GM21526 (cell line): ENCODE measurements at regions not wholly inside any gene's neighbourhood (a gene's known extent, or its start where the extent isn't known, plus 50 kb on each side); places are given as distances from the start of the nearest gene placed in this dataset.
"Not testable (repeated sequence)": the region's sequence is repeated elsewhere in the genome, so short reads cannot be mapped to it uniquely, and the experiment has no call there.

Experiments
- ATAC-seq: cut with Tn5 transposase; IDR thresholded peaks from one replicate; pipeline ENCODE4 v1.9.1; 2021; ENCODE audit warnings: moderate library complexity; ENCODE audit not compliant: unreplicated experiment, low FRiP score

DNA sequence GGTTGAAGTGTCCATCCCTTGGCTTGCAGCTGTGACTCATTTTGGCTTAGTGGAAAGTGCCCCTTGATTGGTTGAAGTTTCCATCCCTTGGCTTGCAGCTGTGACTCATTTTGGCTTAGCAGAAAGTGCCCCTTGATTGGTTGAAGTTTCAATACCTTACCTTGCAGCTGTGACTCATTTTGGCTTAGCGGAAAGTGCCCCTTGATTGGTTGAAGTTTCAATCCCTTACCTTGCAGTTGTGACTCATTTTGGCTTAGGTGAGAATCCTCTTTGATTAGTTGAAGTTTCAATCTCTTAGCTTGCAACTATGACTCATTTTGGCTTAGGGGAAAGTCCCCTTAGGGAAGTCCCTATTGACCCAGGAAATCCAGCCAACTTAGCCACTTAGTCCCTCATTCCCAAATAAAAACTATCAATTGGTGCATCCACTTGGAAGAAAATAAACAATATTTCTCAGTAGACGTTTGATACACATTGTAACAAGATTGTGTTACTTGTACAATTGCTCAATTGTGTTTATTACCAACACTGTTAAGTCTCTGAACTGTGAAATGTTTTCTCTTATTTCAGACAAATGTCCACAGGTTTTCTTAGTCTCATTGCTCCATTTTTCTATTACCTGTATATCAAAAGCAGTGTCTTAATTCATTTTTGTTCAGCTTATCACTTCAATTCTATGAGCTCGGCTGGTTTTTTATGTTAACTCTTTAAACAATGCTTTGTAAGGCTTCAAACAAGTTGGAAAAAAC is 2308.8 kb upstream of the ACO1 start:
- ATAC-seq, result peak; percentile 84

- ATAC-seq, result no peak
Measured at GRCh38 chr9:30078195-30078594, 2306.2 kb upstream of the ACO1 start.

GRCh38 chr9:30089428-30089827 is 2295.0 kb upstream of the ACO1 start:
- ATAC-seq, result no peak

- no peak for ATAC-seq
Measured at GRCh38 chr9:30103647-30104394, 2280.6 kb upstream of the ACO1 start.

DNA sequence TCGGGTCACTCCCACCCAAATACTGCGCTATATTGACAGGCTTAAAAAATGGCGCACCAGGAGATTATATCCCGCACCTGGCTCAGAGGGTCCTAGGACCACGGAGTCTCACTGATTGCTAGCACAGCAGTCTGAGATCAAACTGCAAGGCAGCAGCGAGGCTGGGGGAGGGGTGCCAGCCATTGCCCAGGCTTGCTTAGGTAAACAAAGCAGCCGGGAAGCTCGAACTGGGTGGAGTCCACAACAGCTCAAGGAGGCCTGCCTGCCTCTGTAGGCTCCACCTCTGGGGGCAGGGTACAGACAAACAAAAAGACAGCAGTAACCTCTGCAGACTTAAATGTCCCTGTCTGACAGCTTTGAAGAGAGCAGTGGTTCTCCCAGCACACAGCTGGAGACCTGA is 2277.3 kb upstream of the ACO1 start:
- ATAC-seq, result not testable (repeated sequence)

- no peak for ATAC-seq
Measured at GRCh38 chr9:30116673-30117217, 2267.7 kb upstream of the ACO1 start.

DNA sequence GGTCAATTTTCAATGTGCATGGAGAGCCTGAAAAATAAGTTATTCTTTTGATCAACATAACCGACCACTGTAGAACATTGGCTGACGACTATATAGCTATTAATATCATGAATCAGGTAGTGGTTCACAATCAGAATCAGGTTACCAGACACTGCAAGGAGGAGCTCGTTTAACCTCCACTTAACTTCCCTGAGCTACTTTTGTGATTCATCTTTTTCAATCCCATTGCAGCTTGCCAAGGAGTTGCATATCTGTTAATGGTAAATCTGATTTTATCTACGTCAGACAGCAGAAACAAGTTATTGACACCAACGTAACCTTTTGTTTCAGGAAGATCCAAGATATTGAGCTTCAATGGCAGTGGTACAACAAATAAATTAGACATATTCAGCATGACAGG is 2263.8 kb upstream of the ACO1 start:
- ATAC-seq, result no peak

- no peak for ATAC-seq
Measured at GRCh38 chr9:30121611-30122010, 2262.8 kb upstream of the ACO1 start.

GRCh38 chr9:30125881-30126280 is 2258.6 kb upstream of the ACO1 start:
- no peak for ATAC-seq

- ATAC-seq, result no peak
Measured at GRCh38 chr9:30127371-30127770, 2257.1 kb upstream of the ACO1 start.

- ATAC-seq, result no peak
Measured at GRCh38 chr9:30140407-30140806, 2244.0 kb upstream of the ACO1 start.

DNA sequence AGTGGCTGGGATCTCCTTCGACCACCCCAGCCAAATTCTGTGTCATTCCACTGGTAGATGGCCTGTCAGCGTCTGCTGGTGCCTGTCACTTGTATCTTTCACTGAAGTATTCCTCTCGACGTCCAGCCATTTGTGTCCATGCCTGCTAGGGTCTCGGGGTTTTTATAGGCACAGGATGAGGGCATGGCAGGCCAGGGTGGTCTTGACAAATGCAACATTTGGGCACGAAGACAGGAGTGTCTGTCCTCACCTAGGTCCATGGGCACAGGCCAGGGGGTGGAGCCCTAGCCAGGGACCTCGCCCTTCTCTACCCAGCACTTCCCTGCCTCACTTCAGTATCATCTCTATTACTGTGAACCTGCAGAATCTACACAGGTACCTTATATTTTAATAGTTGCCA is 2223.9 kb upstream of the ACO1 start:
- no peak for ATAC-seq

DNA sequence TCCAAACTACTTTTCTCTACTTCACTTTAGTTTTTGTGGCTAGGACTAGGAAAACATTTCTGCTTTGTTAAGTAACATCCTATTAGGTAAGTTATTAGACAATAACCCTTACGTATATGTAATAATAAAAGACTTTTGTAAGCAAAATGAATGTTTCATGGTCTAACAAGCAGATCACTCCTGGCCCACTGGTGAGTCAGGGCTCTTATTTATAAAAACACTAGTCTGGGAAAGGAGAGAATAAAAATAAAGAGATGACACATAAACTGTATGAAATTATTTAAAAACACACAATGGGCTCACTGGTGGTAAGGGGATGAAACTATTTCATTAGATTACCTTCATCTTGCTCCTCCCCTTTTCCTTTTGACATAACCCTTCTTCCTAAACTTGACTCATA is 2212.2 kb upstream of the ACO1 start:
- ATAC-seq, result no peak

DNA sequence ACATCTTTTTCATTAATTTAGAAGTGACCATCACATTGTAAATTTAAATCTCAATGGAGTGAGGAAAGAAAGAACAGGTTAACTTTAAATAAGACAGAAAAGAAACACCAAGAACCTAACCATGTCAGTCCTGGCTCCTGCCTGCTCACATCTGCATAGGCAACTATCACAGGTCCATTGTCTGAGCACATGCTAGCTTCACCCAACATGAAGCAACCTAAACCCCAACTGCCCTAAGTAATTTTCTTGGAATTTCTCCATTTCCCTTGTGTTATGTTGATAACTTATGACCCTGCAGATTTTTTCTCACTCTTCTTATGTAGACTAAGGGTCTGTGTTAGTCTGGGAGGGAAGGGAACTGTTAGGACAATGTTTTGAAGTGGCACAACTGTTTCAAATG is 2205.8 kb upstream of the ACO1 start:
- no peak for ATAC-seq

- ATAC-seq, result no peak
Measured at GRCh38 chr9:30193421-30193820, 2191.0 kb upstream of the ACO1 start.

DNA sequence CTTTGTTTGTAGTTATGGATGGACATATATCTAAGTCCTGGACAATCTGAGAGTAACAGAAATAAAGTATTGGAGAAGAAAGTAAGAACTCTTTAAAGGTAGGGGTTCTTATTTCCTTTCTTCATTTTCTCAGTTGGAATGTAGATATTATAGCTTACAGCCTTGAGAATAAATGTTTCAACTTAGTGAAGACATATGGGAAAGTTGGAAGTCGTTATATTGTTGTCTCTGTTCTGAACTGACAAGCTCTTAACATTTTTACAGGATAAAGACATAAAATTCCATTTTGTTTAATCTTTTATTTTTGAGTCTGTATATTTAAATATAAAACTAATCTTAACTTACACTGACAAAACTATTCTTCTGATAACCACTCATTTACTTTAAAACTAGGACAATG is 2187.5 kb upstream of the ACO1 start:
- ATAC-seq, result no peak

- no peak for ATAC-seq
Measured at GRCh38 chr9:30197453-30197852, 2187.0 kb upstream of the ACO1 start.

- ATAC-seq, result no peak
Measured at GRCh38 chr9:30197954-30198353, 2186.5 kb upstream of the ACO1 start.

DNA sequence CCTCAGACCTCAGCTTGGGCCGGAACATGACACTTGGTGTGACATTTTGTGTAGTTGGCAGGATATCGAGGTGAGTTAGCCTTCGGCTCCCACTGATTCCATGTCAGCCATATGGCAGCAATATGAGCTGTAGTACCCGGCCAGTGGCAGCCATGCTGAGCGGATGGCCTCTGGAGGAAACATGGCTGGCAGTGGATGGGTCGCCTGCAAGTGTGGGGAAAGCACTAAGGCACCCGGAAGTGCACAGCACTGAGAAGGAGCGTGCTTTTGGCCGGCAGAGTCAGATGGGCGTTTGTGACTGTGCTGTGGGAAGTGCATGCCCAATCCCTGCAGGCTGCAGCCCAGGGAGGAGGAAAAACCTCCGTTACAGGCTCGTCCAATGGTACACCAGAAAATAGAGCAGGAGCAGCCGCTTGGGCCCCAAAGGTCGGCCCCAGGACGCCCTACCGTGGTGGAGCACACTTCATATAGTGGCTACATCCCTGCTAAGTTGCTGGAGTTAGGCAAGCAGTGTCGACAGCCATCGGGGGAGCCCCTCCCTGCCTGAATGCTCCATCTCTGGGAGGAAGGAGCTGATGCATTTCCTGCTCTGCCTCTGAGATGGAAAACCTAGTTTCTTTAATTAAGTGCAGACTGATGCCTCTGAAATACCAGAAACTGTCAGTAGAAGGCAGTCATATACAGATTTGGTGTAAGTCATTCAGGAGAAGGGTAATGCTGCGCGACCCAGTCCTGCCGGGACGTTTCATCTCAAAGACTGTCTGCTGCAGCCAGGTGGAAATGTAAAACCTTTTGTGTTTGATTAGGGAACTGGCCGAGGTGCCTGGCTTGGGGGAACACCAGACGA is 2185.8 kb upstream of the ACO1 start:
- no peak for ATAC-seq

GRCh38 chr9:30201024-30201423 is 2183.4 kb upstream of the ACO1 start:
- no peak for ATAC-seq

- no peak for ATAC-seq
Measured at GRCh38 chr9:30235068-30235467, 2149.4 kb upstream of the ACO1 start.
